Thoracic aorta (tissue), 2 donors: ENCODE measurements at regions not wholly inside any gene's neighbourhood (a gene's known extent, or its start where the extent isn't known, plus 50 kb on each side); places are given as distances from the start of the nearest gene placed in this dataset.

Experiments
- ATAC-seq: fragments of 150-250 bp; one replicate; pipeline ENCODE4 v1.8.0; 2017; ENCODE audit warnings: low read depth; ENCODE audit not compliant: insufficient number of reproducible peaks, low FRiP score
- DNase-seq: peaks from one replicate; pipeline ENCODE4 v3.0.0-alpha.2; 2020; ENCODE audit warnings: low spot score
- H3K27ac ChIP-seq, 2 donors: fragments of 200-600 bp; sonication (generic); 1 replicate in 1 of 2; 2 replicates in 1 of 2; pipeline ENCODE4 v1.5.1; 2016; ENCODE audit warnings: mild to moderate bottlenecking in 2 of 2, moderate library complexity in 2 of 2
- H3K27me3 ChIP-seq: fragments of 200-600 bp; sonication (generic); replicated peaks from 2 replicates; pipeline ENCODE4 v1.6.0; 2016; ENCODE audit warnings: mild to moderate bottlenecking; ENCODE audit not compliant: insufficient read depth
- H3K36me3 ChIP-seq: fragments of 200-600 bp; sonication (generic); one replicate; pipeline ENCODE4 v1.5.1; 2016
- H3K4me1 ChIP-seq, 2 donors: fragments of 200-600 bp; sonication (generic); 1 replicate in 1 of 2; 2 replicates in 1 of 2; pipeline versions ENCODE4 v1.5.1 to v1.6.0; 2016; ENCODE audit warnings: low read depth in 2 of 2, mild to moderate bottlenecking in 1 of 2; ENCODE audit not compliant: control insufficient read depth in 1 of 2
- H3K4me3 ChIP-seq: fragments of 200-600 bp; sonication (generic); 2 replicates; pipeline ENCODE4 v1.5.1; 2016; ENCODE audit warnings: mild to moderate bottlenecking
- H3K9me3 ChIP-seq: fragments of 200-600 bp; sonication (generic); 2 replicates; pipeline ENCODE4 v1.5.1; 2016
- CTCF ChIP-seq: fragments of 200-600 bp; sonication (generic); IDR thresholded peaks from one replicate; pipeline ENCODE4 v1.5.1; 2019; ENCODE audit warnings: antibody characterized with exemption

- no peaks in the 10 kb centered on the region for H3K36me3 ChIP-seq
- H3K9me3 ChIP-seq: no peaks in the 10 kb centered on the region
- ATAC-seq: no peak
- peak overlapping the region; percentile 34 for H3K4me3 ChIP-seq
- DNase-seq: no peak
- no peak for TF ChIP-seq CTCF
- no peaks in the 10 kb centered on the region for H3K27me3 ChIP-seq
- H3K4me1 ChIP-seq: peaks cover 3 to 13% of the 10 kb centered on the region in 2 donors
- H3K27ac ChIP-seq: no peak overlapping the region
Measured at GRCh38 chr4:3645711-3646679, 113.8 kb upstream of the LRPAP1 start.

- Histone ChIP-seq H3K9me3 (no peaks in the 10 kb centered on the region), H3K27me3 (no peaks in the 10 kb centered on the region), H3K27ac (no peak overlapping the region), H3K4me3 (peak overlapping the region; percentile 34), H3K4me1 (peaks cover 3 to 22% of the 10 kb centered on the region in 2 donors), H3K36me3 (no peaks in the 10 kb centered on the region)
- DNase-seq (no peak), ATAC-seq (no peak)
- no peak for TF ChIP-seq CTCF
Measured at GRCh38 chr4:3644849-3645627, 112.8 kb upstream of the LRPAP1 start.

GRCh38 chr4:3643518-3644433, 111.6 kb upstream of the LRPAP1 start:
- no peaks in the 10 kb centered on the region for H3K27me3 ChIP-seq
- no peak for ATAC-seq
- no peak for TF ChIP-seq CTCF

GRCh38 chr4:3642806-3643517, 110.7 kb upstream of the LRPAP1 start:
- DNase-seq (no peak), ATAC-seq (no peak)
- Histone ChIP-seq H3K4me1 (peaks cover 3 to 26% of the 10 kb centered on the region in 2 donors), H3K36me3 (no peaks in the 10 kb centered on the region), H3K27me3 (no peaks in the 10 kb centered on the region), H3K27ac (no peak overlapping the region), H3K9me3 (no peaks in the 10 kb centered on the region), H3K4me3 (no peak overlapping the region)
- no peak for TF ChIP-seq CTCF

More at GRCh38 chr4:3643518-3644433, 111.6 kb upstream of the LRPAP1 start:
- H3K4me1 ChIP-seq: peaks cover 3 to 26% of the 10 kb centered on the region in 2 donors
- no peak overlapping the region for H3K4me3 ChIP-seq
- H3K36me3 ChIP-seq: no peaks in the 10 kb centered on the region
- no peaks in the 10 kb centered on the region for H3K9me3 ChIP-seq
- H3K27ac ChIP-seq: no peak overlapping the region
- no peak for DNase-seq
